K562 (cell line): ENCODE measurements at regions not wholly inside any gene's neighbourhood (a gene's known extent, or its start where the extent isn't known, plus 50 kb on each side); places are given as distances from the start of the nearest gene placed in this dataset.

ENCODE experiments used
- ATAC-seq: fragments of 200-7000 bp; cut with Tn5 transposase; 3 replicates; pipeline ENCODE4 v1.9.1; 2020; ENCODE audit warnings: moderate library complexity
- BruUV-seq: library from RNA; stranded (reverse); fragments of 400-500 nt; replicated peaks from 2 replicates; lab custom pipeline; 2021; lab: Mats Ljungman, UMichigan
- CTCF ChIA-PET: fragments of 300-600 bp; formaldehyde crosslinking; extraction: SDS; loops from one replicate; lab custom pipeline; 2021; ENCODE audit warnings: low intra/inter-chr PET ratio; lab: Yijun Ruan, JAX
- POLR2A ChIA-PET: fragments of 300-600, 350-650 bp; sonication (Branson Sonifier 250); formaldehyde crosslinking; extraction: SDS; loops from one replicate; lab custom pipeline; 2021; ENCODE audit warnings: antibody characterized with exemption, inconsistent platforms; lab: Yijun Ruan, JAX
- DNase-seq, 4 experiments: peaks; one replicate each; pipeline versions ENCODE4 v3.0.0 to v3.0.0-alpha.2; 2011 to 2018; ENCODE audit warnings: low spot score in 3 of 4, mixed read lengths in 3 of 4; ENCODE audit errors: extremely low read depth in 1 of 4
- FAIRE-seq: peaks from 2 replicates; lab custom pipeline; 2011; peaks lifted over from hg19 to GRCh38; lab: Jason Lieb, UNC
- H2AFZ ChIP-seq: 2 replicates; pipeline ENCODE4 v1.6.0; 2011; ENCODE audit warnings: low read depth, low read length, control low read depth, inconsistent platforms
- H3K27ac ChIP-seq: fragments of 200-600 bp; 3 replicates; pipeline ENCODE4 v1.8.0; 2011; ENCODE audit warnings: low read depth, mild to moderate bottlenecking, control low read depth, inconsistent platforms, low read length, moderate library complexity, mixed read lengths; ENCODE audit errors: extremely low read depth
- H3K27me3 ChIP-seq, 2 experiments: fragments of 300-600 bp in 1 of 2; 2 replicates in 1 of 2; 3 replicates in 1 of 2; pipeline versions ENCODE4 v1.6.0 to v1.8.0; 2011; ENCODE audit warnings: inconsistent platforms in 2 of 2, low read length in 2 of 2, mild to moderate bottlenecking in 1 of 2, mixed read lengths in 1 of 2, moderate library complexity in 1 of 2; ENCODE audit not compliant: control insufficient read depth in 2 of 2, insufficient read depth in 2 of 2
- H3K36me3 ChIP-seq: fragments of 300-600 bp; 3 replicates; pipeline ENCODE4 v1.8.0; 2011; ENCODE audit warnings: mild to moderate bottlenecking, low read length, inconsistent platforms; ENCODE audit not compliant: control insufficient read depth, insufficient read depth
- H3K4me1 ChIP-seq, 2 experiments: fragments of 200-600 bp in 1 of 2; replicated peaks in 1 of 2; 2 replicates in 1 of 2; 3 replicates in 1 of 2; pipeline versions ENCODE4 v1.5.1 to v1.8.0; 2011; ENCODE audit warnings: inconsistent platforms in 2 of 2, low read length in 2 of 2, mild to moderate bottlenecking in 1 of 2, mixed read lengths in 1 of 2, moderate library complexity in 1 of 2; ENCODE audit not compliant: control insufficient read depth in 2 of 2, insufficient read depth in 2 of 2
- H3K4me2 ChIP-seq: 2 replicates; pipeline ENCODE4 v1.6.1; 2011; ENCODE audit warnings: low read length, control low read depth, inconsistent platforms, mixed read lengths; ENCODE audit not compliant: insufficient read depth
- H3K4me3 ChIP-seq: fragments of 200-600 bp; sonication (generic), shearing (Covaris generic); 2 replicates; pipeline ENCODE4 v1.5.1; 2016; ENCODE audit warnings: control low read depth, inconsistent platforms
- H3K79me2 ChIP-seq: fragments of 200-600 bp; 3 replicates; pipeline ENCODE4 v1.8.0; 2011; ENCODE audit warnings: low read length, inconsistent platforms; ENCODE audit not compliant: control insufficient read depth, insufficient read depth
- H3K9ac ChIP-seq, 2 experiments: 2 replicates each; pipeline versions ENCODE4 v1.6.0 to v1.6.1; 2011; ENCODE audit warnings: low read depth in 2 of 2, low read length in 2 of 2, control low read depth in 1 of 2, inconsistent platforms in 1 of 2, mild to moderate bottlenecking in 1 of 2, mixed read lengths in 1 of 2; ENCODE audit not compliant: insufficient read depth in 1 of 2
- H3K9me1 ChIP-seq: one replicate; pipeline ENCODE4 v1.6.0; 2011; ENCODE audit warnings: inconsistent platforms, mild to moderate bottlenecking, low read length, moderate library complexity; ENCODE audit not compliant: control insufficient read depth, insufficient read depth
- H3K9me3 ChIP-seq: replicated peaks from 2 replicates; pipeline ENCODE4 v1.5.1; 2011; ENCODE audit warnings: low read depth, low read length, inconsistent platforms; ENCODE audit not compliant: control insufficient read depth, insufficient read depth
- H4K20me1 ChIP-seq: replicated peaks from 2 replicates; pipeline ENCODE4 v1.6.1; 2011; ENCODE audit warnings: low read length, inconsistent platforms, mixed read lengths; ENCODE audit not compliant: control insufficient read depth, insufficient read depth
- ATF6 ChIP-seq: sonication (generic); formaldehyde crosslinking; IDR thresholded peaks from 2 replicates; pipeline ENCODE4 v1.4.0; 2020; ENCODE audit warnings: mild to moderate bottlenecking, missing genetic modification reagents
- ERF ChIP-seq: fragments of 450-650 bp; formaldehyde crosslinking; IDR thresholded peaks from 2 replicates; pipeline ENCODE4 v1.4.0; 2020; ENCODE audit warnings: mild to moderate bottlenecking, mixed read lengths
- HDAC1 ChIP-seq, 2 experiments: fragments of 450-650 bp; IDR thresholded peaks; 2 replicates each; pipeline ENCODE4 v1.6.1; 2016 to 2017; ENCODE audit warnings: inconsistent platforms in 1 of 2, mild to moderate bottlenecking in 1 of 2, moderate library complexity in 1 of 2
- HMGXB4 ChIP-seq: sonication (generic); formaldehyde crosslinking; IDR thresholded peaks from 2 replicates; pipeline ENCODE4 v1.8.1; 2023; ENCODE audit warnings: mild to moderate bottlenecking, missing genetic modification reagents
- IFI16 ChIP-seq: fragments of 250-450 bp; sonication (Bioruptor Pico); IDR thresholded peaks from 2 replicates; pipeline ENCODE4 v2.1.2; 2022; ENCODE audit warnings: mild to moderate bottlenecking, inconsistent platforms
- KLF6 ChIP-seq: fragments of 250-450 bp; sonication (Bioruptor Pico); IDR thresholded peaks from 2 replicates; pipeline ENCODE4 v1.4.0; 2020; ENCODE audit warnings: mild to moderate bottlenecking, moderate library complexity, borderline replicate concordance
- MAX ChIP-seq: sonication (generic); formaldehyde crosslinking; IDR thresholded peaks from 2 replicates; pipeline ENCODE4 v1.9.0; 2022; ENCODE audit warnings: mild to moderate bottlenecking, missing genetic modification reagents
- MEIS2 ChIP-seq: fragments of 450-650 bp; IDR thresholded peaks from 2 replicates; pipeline ENCODE4 v1.6.1; 2014; ENCODE audit warnings: mild to moderate bottlenecking; ENCODE audit not compliant: partially characterized antibody
- MTA3 ChIP-seq: fragments of 450-650 bp; formaldehyde crosslinking; IDR thresholded peaks from 2 replicates; pipeline ENCODE4 v1.6.1; 2017; ENCODE audit warnings: mild to moderate bottlenecking, borderline replicate concordance
- NR2C1 ChIP-seq, 2 experiments: fragments of 450-650 bp; IDR thresholded peaks; 2 replicates each; pipeline ENCODE4 v1.6.1; 2017; ENCODE audit warnings: mild to moderate bottlenecking in 2 of 2, antibody characterized with exemption in 1 of 2, inconsistent platforms in 1 of 2, missing compliant biosample characterization in 1 of 2, missing genetic modification characterization in 1 of 2
- PHB ChIP-seq: fragments of 250-450 bp; sonication (Bioruptor Pico); IDR thresholded peaks from 2 replicates; pipeline ENCODE4 v1.5.0; 2021
- SIN3B ChIP-seq: fragments of 450-650 bp; IDR thresholded peaks from 2 replicates; pipeline ENCODE4 v1.6.1; 2017; ENCODE audit warnings: low read depth, mild to moderate bottlenecking, moderate library complexity
- TAF1 ChIP-seq: IDR thresholded peaks from 2 replicates; pipeline ENCODE4 v1.6.1; 2011; ENCODE audit warnings: mild to moderate bottlenecking, low read length, moderate library complexity; ENCODE audit not compliant: insufficient read depth, control insufficient read depth, severe bottlenecking; ENCODE audit errors: extremely low read depth
- ZNF280A ChIP-seq: fragments of 450-650 bp; IDR thresholded peaks from 2 replicates; pipeline ENCODE4 v1.6.1; 2018; ENCODE audit warnings: mild to moderate bottlenecking, low read depth; ENCODE audit not compliant: partially characterized antibody
- ZNF511 ChIP-seq: sonication (generic); formaldehyde crosslinking; IDR thresholded peaks from 2 replicates; pipeline ENCODE4 v1.8.0; 2022; ENCODE audit warnings: mild to moderate bottlenecking, missing genetic modification reagents
- ZZZ3 ChIP-seq: fragments of 450-650 bp; IDR thresholded peaks from 2 replicates; pipeline ENCODE4 v1.6.1; 2016; ENCODE audit warnings: antibody characterized with exemption, mild to moderate bottlenecking, moderate library complexity
- WGBS: fragments of 100-300 bp; shearing (Covaris generic); methylation state at CpG from one replicate; pipeline ENCODE4 v1.1.6; 2016; ENCODE audit warnings: low coverage, mixed read lengths; ENCODE audit not compliant: insufficient coverage; ENCODE audit errors: missing lambda C conversion rate; 5-methylcytosine and 5-hydroxymethylcytosine counted together
- in situ Hi-C: fragments of 300-500 bp; cut with MboI; formaldehyde crosslinking; loops from 4 replicates; pipeline ENCODE4 v1.15.0; 2018; ENCODE audit warnings: inconsistent platforms, mixed read lengths
- intact Hi-C: fragments of 100-400 bp; cut with micrococcal nuclease; formaldehyde crosslinking; loops from 2 replicates; pipeline ENCODE4 v1.14.2; 2022

- POLR2A ChIA-PET, result no interaction called here
- ATAC-seq, result no peak
- no peak for DNase-seq
- Histone ChIP-seq H3K27ac (no peak overlapping the region), H3K4me3 (no peak overlapping the region), H3K9me3 (no peaks in the 10 kb centered on the region; the same call in 1 of the 2 replicates), H3K4me1 (no peaks in the 10 kb centered on the region), H3K9ac (no peak overlapping the region), H2AFZ (no peak overlapping the region), H3K27me3 (no peaks in the 10 kb centered on the region), H3K79me2 (no peaks in the 10 kb centered on the region), H3K9me1 (no peaks in the 10 kb centered on the region), H3K36me3 (no peaks in the 10 kb centered on the region), H3K4me2 (no peak overlapping the region), H4K20me1 (no peaks in the 10 kb centered on the region)
- no peak for FAIRE-seq
- BruUV-seq, result no TSS peak
- CTCF ChIA-PET, result no interaction called here
- intact Hi-C loops, result no loop called here
- in situ Hi-C loops, result no loop called here
- WGBS, result 5% methylated on average over 1 of the region's 1 CpG
- TF ChIP-seq ERF (CRISPR knock-in tag) (no peak), TAF1 (no peak), ZNF511 (CRISPR knock-in tag) (no peak), HMGXB4 (CRISPR knock-in tag) (no peak), MEIS2 (no peak), IFI16 (CRISPR knock-in tag) (no peak), MAX (CRISPR knock-in tag) (no peak), PHB (CRISPR knock-in tag) (no peak), ZNF280A (no peak), KLF6 (CRISPR knock-in tag) (no peak), ZZZ3 (no peak), HDAC1 (IDR thresholded peaks at IDR 0.05) (no peak), ATF6 (CRISPR knock-in tag) (no peak), MTA3 (no peak), NR2C1 (IDR thresholded peaks at IDR 0.05) (no peak), NR2C1 (tag; IDR thresholded peaks at IDR 0.05) (no peak), SIN3B (no peak)
Measured at GRCh38 chr11:25633230-25633629, 698.7 kb upstream of the ANO3 start.
